GM12874 (cell line): ENCODE measurements at regions not wholly inside any gene's neighbourhood (a gene's known extent, or its start where the extent isn't known, plus 50 kb on each side); places are given as distances from the start of the nearest gene placed in this dataset.

Source experiments
- CTCF ChIP-seq: IDR thresholded peaks from 2 replicates; pipeline ENCODE4 v1.5.1; 2011; ENCODE audit warnings: low read depth, mild to moderate bottlenecking, control low read depth, low read length, moderate library complexity; ENCODE audit not compliant: insufficient read depth

DNA sequence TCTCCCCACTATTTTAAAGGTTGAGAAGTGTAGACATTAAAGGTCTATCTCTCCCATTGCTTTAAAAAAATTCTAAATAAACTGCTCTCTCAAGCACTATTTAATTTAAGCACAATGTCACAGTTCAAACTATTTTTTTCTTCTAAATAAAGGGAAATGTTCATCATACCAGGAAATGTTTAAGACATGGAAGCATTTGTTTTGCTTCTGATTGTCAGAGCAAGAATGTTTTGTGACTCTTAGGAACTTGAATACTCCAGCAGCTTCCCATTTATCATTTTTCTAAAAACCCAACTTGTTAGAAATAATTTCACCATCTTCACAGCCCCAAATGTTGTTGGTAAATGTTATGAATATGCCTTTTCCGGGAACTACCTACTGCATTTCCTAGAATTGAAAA lies 121.8 kb upstream of the NTF3 start:
- TF ChIP-seq CTCF: no peak

DNA sequence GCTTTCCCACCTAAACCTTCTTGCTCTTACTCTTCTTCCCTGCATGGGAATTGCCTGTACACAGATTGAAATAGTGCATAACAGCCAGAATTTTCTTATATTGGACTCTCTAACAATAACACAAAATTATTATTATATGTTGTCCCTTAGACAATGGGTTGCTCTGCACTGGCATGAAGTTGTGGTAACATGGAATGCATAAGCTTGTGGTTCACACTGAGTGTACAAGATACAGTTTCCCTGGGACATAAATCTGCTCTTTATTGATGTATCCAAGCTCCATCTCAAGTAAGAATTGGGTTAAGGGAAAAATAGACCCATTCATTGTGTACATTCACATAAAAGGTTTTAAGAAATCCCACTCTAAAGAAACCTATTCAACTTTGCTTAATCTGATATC lies 114.4 kb upstream of the NTF3 start:
- TF ChIP-seq CTCF: no peak

GRCh38 chr12:5318874-5319273 lies 113.0 kb upstream of the NTF3 start:
- TF ChIP-seq CTCF: no peak

GRCh38 chr12:5328669-5329517 lies 103.0 kb upstream of the NTF3 start:
- TF ChIP-seq CTCF: no peak

DNA sequence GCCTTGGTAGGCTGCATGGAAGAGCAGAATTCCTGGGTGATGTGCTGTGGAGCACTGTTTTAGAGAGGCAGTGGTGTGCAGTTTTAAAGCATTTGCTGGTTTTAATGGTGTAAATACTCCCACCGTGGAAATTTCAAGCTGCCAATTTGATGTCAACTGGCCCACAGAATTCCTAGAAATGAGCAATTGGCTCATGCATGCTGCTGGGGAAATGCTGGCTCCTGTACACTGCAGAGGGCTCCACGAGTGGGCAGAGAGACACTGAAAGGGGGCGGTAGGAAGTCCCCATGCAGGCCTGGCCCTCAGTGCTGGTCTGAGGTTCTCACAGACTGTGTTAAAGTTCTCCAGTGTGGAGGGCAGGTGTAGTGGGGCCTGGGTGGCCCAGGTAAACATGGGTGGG lies 99.4 kb upstream of the NTF3 start:
- no peak for TF ChIP-seq CTCF

- TF ChIP-seq CTCF: no peak
Measured at GRCh38 chr12:5333096-5333495, 98.8 kb upstream of the NTF3 start.

DNA sequence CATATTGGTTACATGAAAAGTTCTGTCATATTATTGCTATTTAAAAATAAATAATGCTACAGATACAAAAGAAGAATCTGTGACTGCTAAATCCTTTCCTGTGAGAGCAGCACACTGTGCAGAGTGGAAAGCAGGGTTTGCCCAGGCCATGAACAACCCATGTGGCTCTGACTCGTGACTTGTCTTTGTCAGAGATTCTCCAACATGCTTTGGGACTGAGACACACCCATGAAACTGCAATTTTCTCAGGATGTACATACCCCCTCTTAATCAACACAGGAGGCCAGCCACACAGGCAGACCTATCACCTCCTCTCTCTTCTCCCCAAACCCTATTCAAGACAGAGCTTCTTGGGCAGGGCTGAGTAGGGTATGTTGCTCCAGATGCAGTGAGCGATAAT lies 96.8 kb upstream of the NTF3 start:
- no peak for TF ChIP-seq CTCF

GRCh38 chr12:5343711-5344110 lies 88.2 kb upstream of the NTF3 start:
- no peak for TF ChIP-seq CTCF
